A172 (cell line): ENCODE measurements at regions not wholly inside any gene's neighbourhood (a gene's known extent, or its start where the extent isn't known, plus 50 kb on each side); places are given as distances from the start of the nearest gene placed in this dataset.
"Not testable (repeated sequence)": the region's sequence is repeated elsewhere in the genome, so short reads cannot be mapped to it uniquely, and the experiment has no call there.

Source experiments
- DNase-seq: peaks from one replicate; pipeline ENCODE4 v3.0.0-alpha.2; 2015; ENCODE audit warnings: low spot score

- no peak for DNase-seq
Observed at GRCh38 chr12:13350946-13351345, 154.4 kb downstream of the EMP1 start.

DNA sequence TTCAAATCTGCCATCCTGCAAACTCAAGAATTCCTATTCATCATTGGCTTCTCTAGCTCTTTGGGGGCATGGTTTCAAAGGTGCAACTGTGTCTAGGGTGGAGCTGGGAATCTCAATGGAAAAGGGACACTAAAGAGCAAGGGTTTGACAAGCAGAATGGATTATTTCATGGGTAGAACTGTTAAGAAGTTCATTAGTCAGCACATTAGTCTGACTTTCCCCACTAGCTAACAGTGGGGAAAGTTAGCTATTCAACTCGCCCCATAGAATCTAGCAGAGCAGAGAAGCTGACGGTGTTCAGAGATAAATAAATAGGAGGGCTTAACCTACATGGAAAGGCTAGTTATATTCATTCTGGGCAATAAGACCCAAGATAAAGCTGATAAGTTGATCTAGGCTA, 153.9 kb downstream of the EMP1 start:
- DNase-seq: no peak

DNA sequence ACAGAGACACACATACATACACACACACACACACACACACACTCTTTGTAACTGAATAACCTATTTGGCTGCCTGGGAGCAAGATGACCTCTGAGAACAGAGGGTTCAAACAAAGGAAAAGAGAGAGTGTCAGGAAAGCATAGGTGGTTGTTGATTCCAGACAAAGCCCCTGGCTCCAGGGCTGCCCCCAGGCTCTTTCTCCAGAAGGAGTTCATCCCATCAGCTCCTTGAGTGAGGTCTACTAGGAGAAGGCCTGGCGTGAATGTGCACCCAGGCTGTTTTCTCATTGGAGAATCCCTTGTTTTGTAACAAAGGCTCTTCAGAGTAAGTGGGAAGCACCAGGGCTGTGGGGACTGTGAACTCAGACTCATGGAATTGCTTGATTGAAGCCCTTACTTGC, 151.9 kb downstream of the EMP1 start:
- no peak for DNase-seq

DNA sequence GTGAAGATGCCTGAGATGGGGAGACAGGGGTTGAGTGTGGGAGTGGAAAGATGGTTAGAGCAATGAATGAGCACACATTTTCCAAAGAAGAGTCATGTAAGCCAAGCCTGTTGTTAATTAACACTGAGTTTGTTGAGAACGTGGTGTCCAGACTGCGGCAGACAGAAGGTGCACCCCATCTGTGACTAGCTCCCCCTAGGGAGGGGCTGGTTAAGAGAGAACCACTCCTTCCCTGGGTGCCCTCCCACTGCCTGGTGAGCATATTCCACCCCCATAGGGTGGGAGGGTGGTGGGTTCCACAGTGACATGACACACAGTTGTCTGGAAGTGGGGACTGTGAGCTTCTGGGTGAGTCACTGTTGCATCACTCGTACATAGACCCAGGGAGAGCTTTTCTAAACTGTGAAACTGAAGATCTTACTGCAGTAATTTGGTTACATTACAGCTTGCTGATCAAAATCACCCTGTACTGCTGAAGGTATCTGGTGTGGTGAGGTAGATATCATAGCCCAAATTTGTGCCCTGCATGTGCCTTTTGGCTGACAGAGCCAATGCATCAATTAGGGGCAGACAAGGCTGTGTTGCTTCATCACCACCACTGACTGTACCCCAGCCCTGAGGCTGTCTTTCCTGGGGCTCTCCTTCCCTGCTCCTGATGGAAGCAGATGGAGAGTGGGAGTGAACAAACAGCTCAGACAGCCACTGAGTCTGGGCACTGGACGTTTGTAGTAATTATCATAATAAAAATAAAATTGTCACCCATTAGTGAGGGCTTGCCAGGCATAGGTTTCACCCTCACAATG, 150.9 kb downstream of the EMP1 start:
- peak; percentile 23 for DNase-seq

DNA sequence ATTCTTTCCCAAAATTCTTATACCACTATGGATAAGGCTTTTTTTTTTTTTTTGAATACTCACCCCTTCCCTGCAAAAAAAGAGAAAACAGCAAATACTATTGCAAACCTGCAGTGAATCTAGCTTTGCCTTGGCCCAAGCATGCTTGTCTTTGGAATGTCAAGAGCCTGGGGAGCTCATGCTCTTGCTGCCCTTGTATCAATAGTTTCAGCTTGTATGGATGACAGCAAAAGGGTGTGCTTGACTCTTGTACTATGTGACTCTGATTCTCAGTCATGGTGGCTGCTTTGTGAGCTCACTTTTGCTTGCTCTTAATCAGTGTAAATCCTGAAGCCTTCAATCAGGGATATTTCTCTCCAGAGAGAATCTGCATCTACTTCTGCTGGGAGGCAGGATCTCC, 149.2 kb downstream of the EMP1 start:
- no peak for DNase-seq

GRCh38 chr12:13343375-13343774, 146.8 kb downstream of the EMP1 start:
- DNase-seq: peak; percentile 36

DNA sequence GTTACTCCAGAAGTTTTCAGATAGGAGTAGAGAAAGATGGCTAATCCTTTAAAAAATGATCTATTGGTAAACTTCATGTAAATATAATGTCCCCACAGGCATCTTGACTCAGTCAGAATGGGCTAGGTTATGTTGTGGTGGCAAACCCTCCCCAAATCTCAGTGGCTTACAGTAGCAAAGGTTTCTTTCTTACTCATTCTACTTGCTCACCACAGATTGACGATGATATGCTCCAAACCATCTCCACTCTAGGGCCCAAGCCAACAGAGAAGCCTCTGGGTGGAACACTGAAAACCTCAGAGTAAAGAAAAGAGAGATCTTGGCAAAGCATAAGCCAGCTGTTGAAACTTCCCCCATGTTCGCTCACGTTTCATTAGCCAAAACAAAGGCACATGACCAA, 146.4 kb downstream of the EMP1 start:
- no peak for DNase-seq

DNA sequence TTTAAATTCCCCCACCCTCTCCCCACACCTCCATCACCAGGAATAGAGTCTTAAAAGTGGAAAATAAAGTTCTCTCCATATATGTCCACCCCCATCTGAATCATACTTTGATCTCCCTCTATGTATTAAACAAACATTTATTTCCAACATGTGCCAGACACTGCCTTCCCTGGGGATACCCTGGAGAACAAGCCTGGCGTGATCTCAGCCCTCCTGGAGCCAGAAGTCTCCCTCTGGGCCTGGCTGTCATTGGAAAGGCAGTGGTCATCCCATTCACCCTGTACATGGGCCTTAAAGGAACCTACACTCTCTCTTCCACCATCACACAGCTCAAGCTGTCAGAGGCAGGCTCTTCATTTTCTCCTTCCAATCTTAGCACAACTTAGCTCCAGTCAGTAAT, 143.6 kb downstream of the EMP1 start:
- no peak for DNase-seq

DNA sequence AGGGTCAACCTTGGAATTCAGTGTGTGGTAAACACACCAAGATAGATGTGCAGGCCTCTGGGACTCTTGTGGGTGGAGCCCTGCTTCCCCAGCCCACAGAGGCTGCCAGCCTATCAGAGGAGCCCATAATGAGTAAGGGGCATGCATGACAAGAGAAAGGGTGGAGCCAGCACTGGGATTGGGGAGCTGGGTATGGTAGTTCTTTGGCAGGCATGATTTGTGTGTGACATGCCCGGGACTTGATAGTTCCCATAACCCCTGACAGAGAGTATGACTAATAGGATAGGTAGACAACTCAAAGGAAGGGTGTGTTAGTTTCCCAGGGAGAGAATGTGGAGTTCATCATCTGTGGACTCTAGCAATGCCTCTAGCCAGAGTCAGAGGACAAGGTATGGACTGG, 143.0 kb downstream of the EMP1 start:
- DNase-seq: peak; percentile 66

DNA sequence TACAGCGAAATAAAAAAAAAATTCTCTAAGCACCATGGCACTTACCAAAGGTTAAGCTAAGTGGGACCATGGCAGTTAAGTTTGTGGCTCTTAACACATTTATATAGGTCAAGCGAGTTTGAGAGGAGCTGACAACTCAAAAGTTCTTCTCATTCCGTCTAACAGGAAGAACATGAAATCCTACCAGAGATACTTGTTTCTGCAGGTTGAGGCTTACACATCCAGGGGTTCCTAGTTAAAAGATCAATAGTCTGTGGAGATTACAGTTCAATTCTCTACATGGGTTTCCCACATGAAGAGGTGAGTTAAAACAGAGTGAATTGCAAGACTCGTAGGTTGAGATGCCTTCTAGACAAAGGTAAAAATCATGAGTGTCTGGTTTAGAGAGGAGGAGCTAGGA, 142.6 kb downstream of the EMP1 start:
- no peak for DNase-seq

DNA sequence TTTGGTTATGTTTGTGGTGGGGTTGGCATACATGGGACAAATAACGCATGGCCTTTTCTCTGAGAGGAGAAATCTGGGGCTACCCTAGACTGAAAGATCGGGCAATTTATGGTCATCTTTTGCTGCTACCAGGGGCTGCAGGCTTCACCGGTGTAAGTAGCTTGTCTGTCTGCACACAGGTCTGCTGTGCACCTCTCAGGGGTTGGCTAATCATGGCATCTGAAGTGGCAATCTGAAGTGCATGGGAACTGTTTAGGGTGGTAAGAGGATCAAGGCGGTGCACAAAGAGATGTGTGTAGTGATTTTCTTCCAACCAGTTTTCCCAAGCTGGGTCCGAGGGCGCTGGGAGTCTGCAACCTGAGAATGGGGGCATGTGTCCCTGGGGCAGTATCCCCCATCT, 141.3 kb downstream of the EMP1 start:
- no peak for DNase-seq

GRCh38 chr12:13336216-13336615, 139.7 kb downstream of the EMP1 start:
- no peak for DNase-seq

- no peak for DNase-seq
Observed at GRCh38 chr12:13328535-13328934, 132.0 kb downstream of the EMP1 start.

DNA sequence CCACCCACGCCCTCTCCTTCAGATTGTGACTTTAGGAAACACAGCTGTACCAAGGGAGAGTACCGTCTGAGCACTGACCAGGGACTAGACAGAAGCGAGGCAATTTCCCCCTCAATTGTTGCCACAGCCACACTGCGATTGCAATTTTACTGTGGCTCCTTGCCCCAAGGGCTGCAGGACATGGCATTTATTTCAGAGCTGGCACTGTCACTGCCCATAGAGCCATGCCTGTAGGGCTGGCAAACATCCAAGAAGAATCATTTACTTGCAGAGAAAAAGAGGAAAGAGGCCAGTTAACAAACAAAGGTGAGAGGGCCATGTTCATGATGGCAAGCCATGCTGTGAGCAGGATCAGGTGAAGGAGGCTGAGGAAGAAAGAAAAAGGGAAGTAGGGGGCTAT, 129.6 kb downstream of the EMP1 start:
- DNase-seq: no peak

- not testable (repeated sequence) for DNase-seq
Observed at GRCh38 chr12:13325037-13325436, 128.5 kb downstream of the EMP1 start.

GRCh38 chr12:13318231-13319015, 121.9 kb downstream of the EMP1 start:
- no peak for DNase-seq

DNA sequence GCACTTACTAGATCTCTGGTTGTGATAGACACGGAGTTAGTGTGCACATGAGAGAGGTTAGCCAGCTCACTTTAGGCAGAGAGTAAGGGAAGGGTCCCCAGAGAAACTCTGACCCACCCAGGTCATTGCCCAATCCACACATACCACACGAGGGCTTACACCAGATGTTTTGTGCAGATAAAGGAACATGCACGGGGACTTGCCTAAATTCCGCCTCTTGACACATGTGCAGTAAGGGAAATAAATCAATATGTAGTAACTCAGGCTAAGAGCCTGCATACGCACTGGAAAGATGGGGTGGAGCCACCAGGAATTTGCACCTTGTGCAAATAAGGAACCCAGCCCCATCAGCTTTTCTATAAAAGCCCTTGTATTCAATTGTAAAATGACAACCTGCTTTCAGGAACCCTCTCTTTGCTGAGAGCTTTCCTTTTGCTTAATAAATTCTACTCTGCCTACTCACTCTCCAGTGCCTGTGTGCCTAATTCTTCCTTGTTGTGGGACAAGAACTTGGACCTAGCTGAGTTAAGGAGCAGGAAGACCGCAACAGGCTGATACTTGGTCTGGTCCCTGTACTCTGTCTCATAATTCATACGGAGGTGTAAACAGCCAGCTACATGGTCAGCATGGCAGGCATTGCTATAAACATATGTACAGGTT, 120.2 kb downstream of the EMP1 start:
- no peak for DNase-seq

- no peak for DNase-seq
Observed at GRCh38 chr12:13313886-13314285, 117.4 kb downstream of the EMP1 start.

DNA sequence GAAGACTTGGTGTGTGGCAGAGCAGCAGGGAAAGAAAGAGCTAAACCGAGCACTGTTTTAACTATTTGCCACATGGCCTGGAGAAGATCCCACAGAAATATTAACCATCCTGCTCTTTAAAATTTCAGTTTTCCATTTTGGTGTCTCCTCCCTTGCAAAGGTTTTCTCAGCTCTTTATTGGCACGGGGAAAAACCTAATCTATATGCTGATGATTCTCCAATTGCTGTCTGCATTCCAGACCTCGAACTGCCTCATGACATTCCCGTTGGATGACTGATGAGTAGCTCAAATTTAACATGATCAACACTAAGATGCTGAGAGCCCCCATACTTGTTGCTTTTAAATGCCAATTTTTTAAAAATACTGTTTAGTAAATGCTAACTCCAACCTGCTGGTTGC, 115.0 kb downstream of the EMP1 start:
- no peak for DNase-seq

DNA sequence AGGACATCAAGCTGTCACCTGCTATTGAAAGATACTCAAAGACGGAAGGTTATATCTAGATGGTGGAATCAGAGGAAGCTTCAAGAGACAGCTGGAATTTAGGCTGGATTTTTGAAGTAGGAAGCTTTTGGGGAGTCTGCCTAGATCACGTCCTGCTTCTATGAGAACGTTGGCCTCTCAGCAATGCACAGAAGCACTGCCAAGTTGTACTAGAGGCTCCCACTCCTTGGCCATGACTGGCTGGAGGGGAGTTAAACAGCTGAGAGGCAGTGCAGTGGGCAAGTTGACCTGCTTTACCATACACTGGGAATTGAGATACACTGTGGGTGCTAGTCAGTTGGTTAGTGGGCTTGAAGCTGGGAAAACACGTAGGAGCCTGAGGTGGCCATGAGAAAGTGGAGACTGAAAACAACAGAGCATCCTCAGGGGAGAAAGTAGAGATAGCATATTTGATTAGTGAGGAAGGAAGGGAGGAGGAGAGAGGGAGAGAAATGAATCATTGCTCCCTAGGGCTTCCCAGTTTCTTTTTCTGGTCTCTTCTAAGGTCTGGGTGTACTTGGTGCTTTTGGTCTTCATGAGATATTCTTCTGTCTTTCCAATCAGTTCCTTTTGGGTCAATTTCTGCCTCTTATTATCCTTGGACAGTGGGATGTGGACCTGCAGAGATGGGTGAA, 110.8 kb downstream of the EMP1 start:
- no peak for DNase-seq

- DNase-seq: no peak
Observed at GRCh38 chr12:13304924-13305323, 108.4 kb downstream of the EMP1 start.

DNA sequence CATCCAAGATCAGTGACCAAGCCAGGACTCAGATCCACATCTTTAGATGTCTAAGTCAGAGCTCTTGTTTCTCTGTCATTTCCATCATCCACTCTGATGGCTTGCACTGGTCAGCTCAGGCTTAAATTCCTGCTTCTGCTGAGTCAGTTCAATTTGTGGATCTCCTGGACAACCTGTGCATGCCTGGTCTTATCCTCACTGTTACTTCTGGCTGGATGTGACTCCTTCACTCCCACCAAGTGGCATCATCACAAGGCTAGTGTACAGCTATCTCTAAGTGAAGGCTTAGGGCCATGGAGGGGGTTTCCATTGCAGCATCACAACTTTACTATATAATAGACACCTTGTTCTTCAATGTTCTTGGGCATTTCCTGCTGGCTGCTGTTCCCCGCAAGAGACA, 102.9 kb downstream of the EMP1 start:
- no peak for DNase-seq
